GM10266 (cell line): ENCODE measurements at regions not wholly inside any gene's neighbourhood (a gene's known extent, or its start where the extent isn't known, plus 50 kb on each side); places are given as distances from the start of the nearest gene placed in this dataset.

Experiments used
- DNase-seq: peaks from one replicate; pipeline ENCODE4 v3.0.0; 2012; ENCODE audit errors: extremely low spot score
- TF ChIP-seq, protein P1 (sequence below): IDR thresholded peaks from 2 replicates; pipeline ENCODE4 v1.5.1; 2012; ENCODE audit warnings: mild to moderate bottlenecking, low read depth; ENCODE audit not compliant: control insufficient read depth, insufficient read depth; ENCODE audit errors: missing control alignments

DNA sequence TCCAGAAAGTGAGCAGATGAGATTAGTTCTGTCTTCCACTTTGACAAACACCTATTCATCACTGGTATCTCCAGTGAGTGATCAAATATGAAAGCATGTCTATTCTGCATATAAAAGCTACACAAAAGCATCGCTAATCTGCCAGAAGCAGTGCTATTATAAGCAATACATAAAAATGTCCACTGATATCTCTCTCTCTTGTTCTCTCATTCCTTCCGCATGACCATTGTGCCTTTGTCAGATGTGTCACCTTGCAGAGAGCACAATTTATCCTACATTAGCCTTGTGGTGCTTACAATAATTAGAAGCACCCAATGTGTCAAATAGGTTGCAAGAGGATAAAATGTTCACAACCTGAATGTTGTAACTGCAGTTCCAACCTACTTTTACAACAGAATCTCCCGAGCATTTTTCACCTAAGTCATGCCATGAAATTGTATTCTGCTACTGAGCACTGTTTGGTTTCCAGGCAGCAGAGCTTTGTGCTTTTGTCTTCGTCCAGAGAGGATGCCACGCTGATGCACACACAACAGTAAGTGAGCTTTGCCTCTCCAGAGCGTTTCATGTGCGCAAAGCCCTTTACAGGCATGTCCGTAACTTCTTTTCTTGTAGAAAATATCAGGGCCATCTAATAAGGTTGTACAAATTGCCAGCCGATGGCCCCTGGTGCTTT lies 198.7 kb upstream of the PLD5 start:
- TF ChIP-seq, protein P1, sequence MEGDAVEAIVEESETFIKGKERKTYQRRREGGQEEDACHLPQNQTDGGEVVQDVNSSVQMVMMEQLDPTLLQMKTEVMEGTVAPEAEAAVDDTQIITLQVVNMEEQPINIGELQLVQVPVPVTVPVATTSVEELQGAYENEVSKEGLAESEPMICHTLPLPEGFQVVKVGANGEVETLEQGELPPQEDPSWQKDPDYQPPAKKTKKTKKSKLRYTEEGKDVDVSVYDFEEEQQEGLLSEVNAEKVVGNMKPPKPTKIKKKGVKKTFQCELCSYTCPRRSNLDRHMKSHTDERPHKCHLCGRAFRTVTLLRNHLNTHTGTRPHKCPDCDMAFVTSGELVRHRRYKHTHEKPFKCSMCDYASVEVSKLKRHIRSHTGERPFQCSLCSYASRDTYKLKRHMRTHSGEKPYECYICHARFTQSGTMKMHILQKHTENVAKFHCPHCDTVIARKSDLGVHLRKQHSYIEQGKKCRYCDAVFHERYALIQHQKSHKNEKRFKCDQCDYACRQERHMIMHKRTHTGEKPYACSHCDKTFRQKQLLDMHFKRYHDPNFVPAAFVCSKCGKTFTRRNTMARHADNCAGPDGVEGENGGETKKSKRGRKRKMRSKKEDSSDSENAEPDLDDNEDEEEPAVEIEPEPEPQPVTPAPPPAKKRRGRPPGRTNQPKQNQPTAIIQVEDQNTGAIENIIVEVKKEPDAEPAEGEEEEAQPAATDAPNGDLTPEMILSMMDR: no peak
- DNase-seq: no peak

DNA sequence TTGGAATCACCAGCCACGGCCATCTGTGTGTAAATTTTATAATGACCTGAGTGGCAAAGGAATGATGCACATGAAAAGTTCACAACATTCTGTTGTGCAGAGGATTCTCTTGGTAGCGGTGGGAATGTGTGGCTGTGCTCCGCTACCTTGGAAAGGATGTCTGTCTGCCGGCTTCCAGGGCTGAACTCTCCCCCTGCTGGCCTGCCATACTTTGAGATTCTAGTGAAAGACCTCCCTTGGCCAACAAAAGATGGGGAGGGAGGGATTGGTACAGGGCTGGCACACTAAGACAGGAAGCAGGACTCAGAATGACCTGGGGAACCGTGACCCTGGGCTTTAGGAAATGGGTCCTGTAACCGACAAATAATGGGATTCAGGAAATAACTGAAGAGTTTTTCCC lies 194.5 kb upstream of the PLD5 start:
- TF ChIP-seq, protein P1: no peak
- DNase-seq: no peak

DNA sequence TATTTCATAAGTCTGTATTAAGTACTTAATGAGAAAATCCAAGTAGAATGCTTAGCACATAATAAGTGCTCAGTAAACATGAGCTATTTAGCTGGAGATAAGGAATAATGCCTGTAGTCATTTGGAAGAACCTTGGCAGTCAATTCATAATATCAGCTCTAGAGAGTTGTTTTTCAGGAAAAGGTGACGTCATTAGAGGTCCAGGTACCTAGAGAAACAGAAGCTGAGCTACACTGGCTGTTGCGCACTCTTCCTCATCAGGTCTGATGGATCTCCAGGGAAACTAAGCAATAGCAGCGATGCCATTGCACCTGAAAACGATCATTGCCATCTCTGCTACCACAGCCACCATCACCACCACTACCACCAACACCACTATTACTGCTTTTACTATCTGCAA lies 187.8 kb upstream of the PLD5 start:
- TF ChIP-seq, protein P1: no peak
- DNase-seq: no peak

DNA sequence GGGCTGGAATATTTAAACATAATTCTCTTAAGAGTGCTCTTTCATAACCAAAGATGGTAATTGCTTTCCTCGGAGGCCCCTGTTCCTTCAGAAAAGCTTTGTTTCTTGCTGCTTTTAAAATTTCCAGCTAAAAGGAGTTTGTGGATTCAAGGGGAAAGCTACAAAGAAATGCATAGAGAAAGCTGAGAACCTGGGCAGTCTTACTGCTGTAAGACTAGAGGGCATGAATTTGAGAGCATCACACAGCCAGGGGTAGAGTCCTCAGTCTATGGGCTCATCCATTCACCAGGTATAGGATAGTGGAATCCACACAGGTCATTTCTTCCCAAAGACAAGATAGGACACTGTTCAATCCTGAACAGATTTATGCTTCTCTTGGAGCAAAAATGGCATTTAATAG lies 186.3 kb upstream of the PLD5 start:
- DNase-seq: no peak
- TF ChIP-seq, protein P1: no peak

DNA sequence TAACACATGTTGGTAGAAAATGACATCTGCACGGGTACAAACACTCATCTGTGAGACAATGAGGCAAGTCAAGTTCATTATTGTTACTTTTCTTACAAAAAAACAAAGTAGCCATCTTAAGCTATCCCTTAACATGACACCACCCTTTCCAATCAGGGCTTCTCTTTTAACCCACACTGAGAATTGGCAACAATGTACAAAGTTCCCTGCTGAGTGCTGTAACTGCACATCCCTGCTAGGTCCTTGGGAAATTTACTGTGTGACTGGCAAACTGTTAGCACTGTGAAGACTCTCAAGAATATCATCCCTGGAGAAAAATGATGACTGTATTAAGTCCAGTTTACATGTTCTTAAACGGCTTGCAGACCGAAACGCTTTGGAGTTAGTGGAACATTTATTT lies 185.8 kb upstream of the PLD5 start:
- TF ChIP-seq, protein P1: no peak
- DNase-seq: no peak

DNA sequence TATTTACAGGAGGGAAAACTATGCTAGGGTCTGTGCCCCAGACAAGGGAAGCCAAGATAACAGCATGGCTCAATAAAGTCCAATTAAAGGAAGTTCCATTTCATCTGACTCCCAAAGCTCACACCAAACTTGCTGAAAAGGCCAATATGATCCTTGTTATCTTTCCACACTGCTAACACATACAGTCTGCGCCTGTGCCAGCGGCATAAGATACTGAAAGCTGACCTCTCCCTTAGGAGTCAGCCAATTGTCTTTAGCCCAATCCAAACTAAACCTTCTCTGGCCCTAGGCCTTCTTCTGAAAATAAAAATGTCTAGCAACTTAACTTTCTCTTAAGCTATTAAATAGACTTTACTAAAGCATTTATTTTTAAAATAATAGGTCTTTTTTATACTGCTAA lies 179.0 kb upstream of the PLD5 start:
- TF ChIP-seq, protein P1: no peak
- DNase-seq: no peak

DNA sequence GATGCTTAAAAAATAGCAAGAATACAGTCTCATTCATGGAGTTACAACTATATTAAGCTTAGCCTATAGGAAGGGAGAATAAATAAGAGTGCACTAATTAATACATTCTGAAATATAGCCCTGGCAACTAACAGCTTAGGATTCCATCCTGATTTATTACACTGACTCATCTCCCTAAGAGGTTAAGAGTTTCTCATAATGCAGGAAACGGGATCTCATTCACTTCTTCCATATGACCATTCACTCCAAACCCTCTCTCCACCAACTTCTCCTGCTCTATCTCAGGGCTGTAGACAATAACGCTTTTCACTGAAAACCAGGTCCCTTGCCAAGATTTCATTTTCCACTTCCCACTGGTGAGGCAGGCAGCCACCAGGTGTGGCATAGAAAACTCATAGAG lies 168.5 kb upstream of the PLD5 start:
- TF ChIP-seq, protein P1: no peak
- DNase-seq: no peak
